ENCODE measurements at regions not wholly inside any gene's neighbourhood (a gene's known extent, or its start where the extent isn't known, plus 50 kb on each side); places are given as distances from the start of the nearest gene placed in this dataset.

GRCh38 chr3:76908156-76908555, 131.7 kb upstream of the ROBO2 start:
- no peak for DNase-seq (ENCODE audit: low spot score)
- H3K9me2 ChIP-seq (ENCODE audit: insufficient read depth, low read length): no peaks in the 10 kb centered on the region
- no peak overlapping the region for H2AFZ ChIP-seq (ENCODE audit: low read length)
- TF ChIP-seq CTCF (conservative IDR thresholded peaks at IDR 0.05; ENCODE audit: low read length) (no peak), EZH2phosphoT487 (IDR thresholded peaks at IDR 0.05; ENCODE audit: borderline replicate concordance, low read depth, low read length) (no peak)
- no peak overlapping the region for H3K4me3 ChIP-seq (ENCODE audit: low read depth, low read length, poor library complexity, severe bottlenecking)
- no peaks in the 10 kb centered on the region for H3K36me3 ChIP-seq (ENCODE audit: insufficient read depth, low read length)
- no peaks in the 10 kb centered on the region for H3K4me1 ChIP-seq (ENCODE audit: insufficient read depth, low read length, poor library complexity, severe bottlenecking)
- H3K79me2 ChIP-seq (ENCODE audit: insufficient read depth, low read depth, low read length): no peaks in the 10 kb centered on the region
- H3K4me2 ChIP-seq (ENCODE audit: low read length): no peak overlapping the region
- H3K27ac ChIP-seq (ENCODE audit: low read depth, low read length, poor library complexity, severe bottlenecking): no peak overlapping the region
- intact Hi-C loops (cut with micrococcal nuclease; ENCODE audit: unreplicated experiment): no loop called here
- no peaks in the 10 kb centered on the region for H4K20me1 ChIP-seq (ENCODE audit: insufficient read depth, low read length)
- ChIA-PET CTCF (ENCODE audit: unreplicated experiment) (no interaction called here), POLR2A (no interaction called here)
- H3K9me3 ChIP-seq (ENCODE audit: low read length): peaks cover 10% of the 10 kb centered on the region; the same call in 1 of the 2 replicates
- no TSS peak for BruUV-seq (replicated peaks)

- no TSS peak for BruUV-seq (replicated peaks)
- H3K4me3 ChIP-seq (ENCODE audit: low read depth, low read length, poor library complexity, severe bottlenecking): no peak overlapping the region
- TF ChIP-seq EZH2phosphoT487 (IDR thresholded peaks at IDR 0.05; ENCODE audit: borderline replicate concordance, low read depth, low read length) (no peak), CTCF (conservative IDR thresholded peaks at IDR 0.05; ENCODE audit: low read length) (no peak)
- no peak overlapping the region for H2AFZ ChIP-seq (ENCODE audit: low read length)
- no peaks in the 10 kb centered on the region for H3K4me1 ChIP-seq (ENCODE audit: insufficient read depth, low read length, poor library complexity, severe bottlenecking)
- intact Hi-C loops (cut with micrococcal nuclease; ENCODE audit: unreplicated experiment): loop anchor here (10.0 kb wide), 1 partner anchor 62 kb away; no protein-coding TSS in a partner anchor
- H3K27ac ChIP-seq (ENCODE audit: low read depth, low read length, poor library complexity, severe bottlenecking): no peak overlapping the region
- ChIA-PET POLR2A (no interaction called here), CTCF (ENCODE audit: unreplicated experiment) (no interaction called here)
- H3K9me3 ChIP-seq (ENCODE audit: low read length): peaks cover 10% of the 10 kb centered on the region; the same call in 1 of the 2 replicates
- H3K9me2 ChIP-seq (ENCODE audit: insufficient read depth, low read length): no peaks in the 10 kb centered on the region
- no peaks in the 10 kb centered on the region for H4K20me1 ChIP-seq (ENCODE audit: insufficient read depth, low read length)
- H3K79me2 ChIP-seq (ENCODE audit: insufficient read depth, low read depth, low read length): no peaks in the 10 kb centered on the region
- DNase-seq (ENCODE audit: low spot score): no peak
- no peaks in the 10 kb centered on the region for H3K36me3 ChIP-seq (ENCODE audit: insufficient read depth, low read length)
- H3K4me2 ChIP-seq (ENCODE audit: low read length): no peak overlapping the region
Observed at GRCh38 chr3:76912841-76913383, 127.0 kb upstream of the ROBO2 start.

- TF ChIP-seq EZH2phosphoT487 (IDR thresholded peaks at IDR 0.05; ENCODE audit: borderline replicate concordance, low read depth, low read length) (no peak), CTCF (conservative IDR thresholded peaks at IDR 0.05; ENCODE audit: low read length) (no peak)
- Histone ChIP-seq H2AFZ (ENCODE audit: low read length) (no peak overlapping the region), H4K20me1 (ENCODE audit: insufficient read depth, low read length) (no peaks in the 10 kb centered on the region), H3K9me2 (ENCODE audit: insufficient read depth, low read length) (no peaks in the 10 kb centered on the region), H3K79me2 (ENCODE audit: insufficient read depth, low read depth, low read length) (no peaks in the 10 kb centered on the region), H3K9me3 (ENCODE audit: low read length) (no peaks in the 10 kb centered on the region), H3K27ac (ENCODE audit: low read depth, low read length, poor library complexity, severe bottlenecking) (no peak overlapping the region), H3K4me1 (ENCODE audit: insufficient read depth, low read length, poor library complexity, severe bottlenecking) (no peaks in the 10 kb centered on the region), H3K4me3 (ENCODE audit: low read depth, low read length, poor library complexity, severe bottlenecking) (no peak overlapping the region), H3K4me2 (ENCODE audit: low read length) (no peak overlapping the region), H3K36me3 (ENCODE audit: insufficient read depth, low read length) (no peaks in the 10 kb centered on the region)
- ChIA-PET POLR2A (no interaction called here), CTCF (ENCODE audit: unreplicated experiment) (no interaction called here)
- DNase-seq (ENCODE audit: low spot score): no peak
- intact Hi-C loops (cut with micrococcal nuclease; ENCODE audit: unreplicated experiment): loop anchor here (10.0 kb wide), 1 partner anchor 57 kb away; no protein-coding TSS in a partner anchor
- no TSS peak for BruUV-seq (replicated peaks)
Observed at GRCh38 chr3:76917436-76917835, 122.5 kb upstream of the ROBO2 start.
